ENCODE measurements at regions not wholly inside any gene's neighbourhood (a gene's known extent, or its start where the extent isn't known, plus 50 kb on each side); places are given as distances from the start of the nearest gene placed in this dataset.

DNA sequence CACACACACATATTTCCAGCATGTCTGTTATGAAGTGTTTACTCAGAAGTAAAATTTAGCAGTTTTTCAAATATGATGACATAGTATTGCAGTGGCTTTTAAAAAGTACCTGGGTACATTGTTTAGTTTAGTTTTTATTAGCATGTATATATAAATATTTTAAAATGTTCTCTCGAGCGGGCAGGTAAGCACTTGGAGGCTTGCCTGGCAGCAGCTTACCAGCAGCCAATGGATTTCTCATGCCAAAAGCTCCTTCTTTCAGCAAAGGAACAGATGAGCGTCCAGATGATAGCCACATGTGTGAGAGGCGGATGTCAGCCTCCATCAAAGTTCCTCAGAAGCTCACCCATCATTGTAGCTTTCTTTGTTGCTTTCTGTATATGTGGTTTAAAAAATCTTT, 57.2 kb upstream of the LRIG3 start:
- 69 to 84% (median 82%) methylated on average over 4 of the region's 4 CpGs for WGBS, 5 donors
- H3K27me3 ChIP-seq, result no peaks in the 10 kb centered on the region
- no peaks in the 10 kb centered on the region for H3K4me1 ChIP-seq
- DNase-seq, result no peak
- no peak overlapping the region for H3K4me3 ChIP-seq
- intact Hi-C loops (cut with DNase I; ENCODE audit: low total_unique reads), result no loop called here
- no peak overlapping the region for H3K27ac ChIP-seq
- no peaks in the 10 kb centered on the region for H3K36me3 ChIP-seq
- TF ChIP-seq, protein P1, sequence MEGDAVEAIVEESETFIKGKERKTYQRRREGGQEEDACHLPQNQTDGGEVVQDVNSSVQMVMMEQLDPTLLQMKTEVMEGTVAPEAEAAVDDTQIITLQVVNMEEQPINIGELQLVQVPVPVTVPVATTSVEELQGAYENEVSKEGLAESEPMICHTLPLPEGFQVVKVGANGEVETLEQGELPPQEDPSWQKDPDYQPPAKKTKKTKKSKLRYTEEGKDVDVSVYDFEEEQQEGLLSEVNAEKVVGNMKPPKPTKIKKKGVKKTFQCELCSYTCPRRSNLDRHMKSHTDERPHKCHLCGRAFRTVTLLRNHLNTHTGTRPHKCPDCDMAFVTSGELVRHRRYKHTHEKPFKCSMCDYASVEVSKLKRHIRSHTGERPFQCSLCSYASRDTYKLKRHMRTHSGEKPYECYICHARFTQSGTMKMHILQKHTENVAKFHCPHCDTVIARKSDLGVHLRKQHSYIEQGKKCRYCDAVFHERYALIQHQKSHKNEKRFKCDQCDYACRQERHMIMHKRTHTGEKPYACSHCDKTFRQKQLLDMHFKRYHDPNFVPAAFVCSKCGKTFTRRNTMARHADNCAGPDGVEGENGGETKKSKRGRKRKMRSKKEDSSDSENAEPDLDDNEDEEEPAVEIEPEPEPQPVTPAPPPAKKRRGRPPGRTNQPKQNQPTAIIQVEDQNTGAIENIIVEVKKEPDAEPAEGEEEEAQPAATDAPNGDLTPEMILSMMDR (IDR thresholded peaks at IDR 0.05), result no peak
- TF ChIP-seq POLR2A (IDR thresholded peaks at IDR 0.05), result no peak
- no peak for TF ChIP-seq POLR2AphosphoS5 (IDR thresholded peaks at IDR 0.05)
- no peak for TF ChIP-seq EP300 (IDR thresholded peaks at IDR 0.05)
- no peaks in the 10 kb centered on the region for H3K9me3 ChIP-seq

DNA sequence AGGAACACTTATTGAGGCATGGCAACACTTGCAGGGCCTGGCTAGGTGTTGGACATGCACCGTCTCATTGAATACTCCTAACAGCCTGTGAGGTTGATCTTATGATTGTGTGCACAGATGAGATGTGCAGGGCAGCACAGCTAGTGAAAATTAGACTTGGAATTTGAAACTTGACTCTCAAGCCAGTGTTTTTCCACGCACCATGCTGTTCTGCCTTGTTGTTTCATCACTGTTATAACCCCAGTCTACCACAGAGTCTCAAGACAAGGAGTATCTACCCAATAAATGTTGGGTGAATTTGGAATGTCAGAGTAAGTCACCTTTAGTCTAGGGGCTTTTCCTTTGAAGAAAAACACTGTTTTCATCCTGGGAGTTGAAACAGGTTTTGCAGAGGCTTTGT, 55.8 kb upstream of the LRIG3 start:
- no peak for DNase-seq
- Histone ChIP-seq H3K36me3 (no peaks in the 10 kb centered on the region), H3K9me3 (no peaks in the 10 kb centered on the region), H3K27ac (no peak overlapping the region), H3K4me3 (no peak overlapping the region), H3K27me3 (no peaks in the 10 kb centered on the region), H3K4me1 (no peaks in the 10 kb centered on the region)
- 88 to 96% (median 89%) methylated on average over 2 of the region's 2 CpGs for WGBS, 5 donors
- intact Hi-C loops (cut with DNase I; ENCODE audit: low total_unique reads), result no loop called here
- no peak for TF ChIP-seq POLR2A (IDR thresholded peaks at IDR 0.05)
- TF ChIP-seq POLR2AphosphoS5 (IDR thresholded peaks at IDR 0.05), result no peak
- TF ChIP-seq, protein P1 (IDR thresholded peaks at IDR 0.05), result no peak
- no peak for TF ChIP-seq EP300 (IDR thresholded peaks at IDR 0.05)

Small RNA genes in the stretch of these regions (small RNA-seq; reads per million reads assigned to genes)
- gene RNU6-279P (0 reads per million in 4 donors), gene RNU6-871P (0 reads per million in 4 donors)

All from stomach (tissue), 8 donors.